AG10803 (cell line): ENCODE measurements at regions not wholly inside any gene's neighbourhood (a gene's known extent, or its start where the extent isn't known, plus 50 kb on each side); places are given as distances from the start of the nearest gene placed in this dataset.

Experiments used
- DNase-seq: peaks from one replicate; pipeline ENCODE4 v3.0.0; 2010; ENCODE audit warnings: low read depth
- H3K4me3 ChIP-seq: 2 replicates; pipeline ENCODE4 v1.5.1; 2011; ENCODE audit warnings: mild to moderate bottlenecking, low read length, control low read depth
- TF ChIP-seq, protein P1 (sequence below): conservative IDR thresholded peaks from 2 replicates; pipeline ENCODE4 v1.5.1; 2011; ENCODE audit warnings: mild to moderate bottlenecking, low read length, control low read depth, inconsistent platforms

DNA sequence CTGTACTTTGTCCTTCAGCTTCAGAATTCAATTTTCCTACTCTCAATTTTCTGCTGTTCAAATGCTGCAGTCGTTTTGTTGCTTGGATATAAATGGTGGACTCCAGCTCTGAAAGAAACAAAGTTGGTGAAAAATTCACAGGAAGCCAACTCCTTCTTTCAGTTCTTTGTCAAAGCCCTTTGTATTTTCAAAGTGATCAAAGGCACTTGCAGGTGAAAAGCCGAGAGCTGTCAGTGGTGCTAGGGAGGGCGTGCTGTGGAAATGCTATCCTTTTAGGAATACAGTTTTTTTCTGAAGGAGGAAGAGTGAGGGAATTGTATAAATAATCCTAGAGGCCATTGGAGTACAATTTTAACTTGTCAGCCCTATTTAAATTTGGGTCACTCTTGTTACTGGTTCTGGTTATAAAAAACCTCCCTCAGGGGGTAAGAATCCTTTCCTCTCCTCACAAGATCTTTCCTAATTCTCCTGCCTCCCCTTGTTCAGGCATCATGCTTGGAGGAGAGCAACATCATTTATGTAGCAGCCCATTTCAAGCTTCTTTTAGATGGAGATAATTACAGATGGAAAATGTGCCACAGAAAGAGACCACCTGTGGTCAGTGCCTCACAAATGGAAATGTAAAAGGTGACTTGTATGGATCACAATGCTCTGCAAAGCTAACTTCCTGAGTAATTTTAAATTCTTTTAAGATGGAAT is 62.5 kb upstream of the GHR start:
- no peak for DNase-seq
- TF ChIP-seq, protein P1, sequence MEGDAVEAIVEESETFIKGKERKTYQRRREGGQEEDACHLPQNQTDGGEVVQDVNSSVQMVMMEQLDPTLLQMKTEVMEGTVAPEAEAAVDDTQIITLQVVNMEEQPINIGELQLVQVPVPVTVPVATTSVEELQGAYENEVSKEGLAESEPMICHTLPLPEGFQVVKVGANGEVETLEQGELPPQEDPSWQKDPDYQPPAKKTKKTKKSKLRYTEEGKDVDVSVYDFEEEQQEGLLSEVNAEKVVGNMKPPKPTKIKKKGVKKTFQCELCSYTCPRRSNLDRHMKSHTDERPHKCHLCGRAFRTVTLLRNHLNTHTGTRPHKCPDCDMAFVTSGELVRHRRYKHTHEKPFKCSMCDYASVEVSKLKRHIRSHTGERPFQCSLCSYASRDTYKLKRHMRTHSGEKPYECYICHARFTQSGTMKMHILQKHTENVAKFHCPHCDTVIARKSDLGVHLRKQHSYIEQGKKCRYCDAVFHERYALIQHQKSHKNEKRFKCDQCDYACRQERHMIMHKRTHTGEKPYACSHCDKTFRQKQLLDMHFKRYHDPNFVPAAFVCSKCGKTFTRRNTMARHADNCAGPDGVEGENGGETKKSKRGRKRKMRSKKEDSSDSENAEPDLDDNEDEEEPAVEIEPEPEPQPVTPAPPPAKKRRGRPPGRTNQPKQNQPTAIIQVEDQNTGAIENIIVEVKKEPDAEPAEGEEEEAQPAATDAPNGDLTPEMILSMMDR = no peak
- no peak overlapping the region for H3K4me3 ChIP-seq

DNA sequence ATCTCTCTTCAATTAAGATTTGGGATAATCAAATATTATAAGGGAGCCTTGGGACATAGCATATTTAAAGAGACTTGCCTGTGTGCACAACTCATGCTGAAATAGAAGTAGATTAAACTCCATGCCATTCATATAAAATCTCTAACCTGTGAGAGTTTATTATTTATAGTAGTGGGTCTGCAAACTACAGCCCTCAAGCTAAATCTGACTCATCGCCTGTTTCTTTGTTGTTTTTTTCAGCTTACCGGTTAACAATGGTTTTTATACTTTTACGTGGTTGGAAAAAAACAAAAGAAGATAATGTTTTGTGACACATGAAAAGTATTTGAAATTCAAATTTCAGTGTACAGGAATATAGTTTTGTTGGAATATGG is 61.9 kb upstream of the GHR start:
- DNase-seq = no peak
- H3K4me3 ChIP-seq = no peak overlapping the region
- TF ChIP-seq, protein P1 = no peak

DNA sequence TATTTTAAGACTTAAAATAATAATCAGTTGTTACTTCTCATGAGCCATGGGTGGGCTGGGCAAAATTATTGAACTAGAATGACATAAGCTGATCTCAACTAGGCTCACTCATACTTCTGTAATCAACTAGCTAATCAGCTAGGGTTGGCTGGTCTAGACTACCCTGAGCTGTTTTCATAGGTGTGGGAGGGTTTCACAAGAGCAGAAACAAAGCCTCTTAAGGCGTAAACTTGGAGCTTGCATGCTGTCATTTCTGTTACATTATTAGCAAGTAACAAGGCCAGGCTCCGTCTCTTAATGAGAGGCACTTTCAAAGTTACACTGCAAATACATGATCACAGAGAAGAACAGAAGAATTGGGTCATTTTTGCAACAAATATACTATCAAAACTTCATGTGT is 57.2 kb upstream of the GHR start:
- no peak overlapping the region for H3K4me3 ChIP-seq
- TF ChIP-seq, protein P1 = no peak

More for the DNA sequence above, 57.2 kb upstream of the GHR start:
- no peak for DNase-seq
